Fibroblast of skin of abdomen (primary cell): ENCODE measurements at regions not wholly inside any gene's neighbourhood (a gene's known extent, or its start where the extent isn't known, plus 50 kb on each side); places are given as distances from the start of the nearest gene placed in this dataset.
"Not testable (repeated sequence)": the region's sequence is repeated elsewhere in the genome, so short reads cannot be mapped to it uniquely, and the experiment has no call there.

Source experiments
- DNase-seq: peaks from one replicate; pipeline ENCODE4 v3.0.0-alpha.2; 2013

DNA sequence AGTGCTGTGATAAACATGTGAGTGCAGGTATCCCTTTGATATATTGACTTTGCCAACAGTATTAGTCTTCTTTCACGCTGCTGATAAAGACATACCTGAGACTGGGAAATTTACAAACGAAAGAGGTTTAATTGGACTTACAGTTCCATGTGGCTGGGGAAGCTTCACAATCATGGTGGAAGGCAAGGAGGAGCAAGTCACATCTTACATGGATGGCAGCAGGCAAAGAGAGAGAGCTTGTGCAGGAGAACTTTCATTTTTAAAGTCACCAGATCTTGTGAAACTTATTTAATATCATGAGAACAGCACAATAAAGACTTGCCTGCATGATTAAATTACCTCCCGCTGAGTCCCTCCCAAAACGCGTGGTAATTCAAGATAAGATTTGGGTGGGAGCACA is 277.9 kb upstream of the GCFC2 start:
- not testable (repeated sequence) for DNase-seq

DNA sequence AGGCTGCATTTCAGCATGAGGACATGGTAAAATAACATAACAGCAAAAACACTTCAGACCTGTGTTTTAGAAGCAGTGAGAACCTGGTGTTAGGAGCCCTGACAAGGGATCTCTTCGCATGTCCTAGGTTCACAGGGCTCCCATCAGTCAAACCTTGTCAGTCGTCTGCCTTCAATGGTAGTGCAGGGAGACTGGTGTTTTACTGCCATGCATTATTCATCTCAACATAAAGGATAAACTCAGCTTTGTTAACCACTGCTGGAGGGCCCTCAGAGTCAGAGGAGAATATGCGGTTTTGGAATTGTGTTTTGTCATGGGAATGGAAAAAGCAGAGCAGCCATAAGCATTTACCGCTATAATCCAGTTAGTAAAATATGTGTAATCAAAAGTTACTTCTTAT is 275.9 kb upstream of the GCFC2 start:
- no peak for DNase-seq

DNA sequence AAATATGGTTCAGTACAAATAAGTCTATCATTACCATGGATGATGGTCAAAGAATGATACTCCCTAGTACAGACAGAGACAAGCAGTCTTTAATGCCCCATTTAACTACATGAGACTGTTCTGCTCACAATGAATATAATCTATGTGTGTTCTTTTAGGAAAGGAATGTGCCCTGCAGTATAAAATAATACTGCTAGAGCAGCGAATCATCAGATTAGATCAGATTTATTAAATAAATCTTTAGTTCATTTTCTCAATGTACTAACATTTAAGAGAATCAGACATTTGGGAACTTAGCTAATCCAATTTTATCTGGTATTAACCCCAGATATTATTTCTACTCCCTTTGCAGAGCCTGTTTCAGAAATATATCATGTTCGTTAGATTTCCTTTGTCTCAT is 272.0 kb upstream of the GCFC2 start:
- DNase-seq: no peak

GRCh38 chr2:75964646-75965045 is 253.9 kb upstream of the GCFC2 start:
- DNase-seq: no peak

DNA sequence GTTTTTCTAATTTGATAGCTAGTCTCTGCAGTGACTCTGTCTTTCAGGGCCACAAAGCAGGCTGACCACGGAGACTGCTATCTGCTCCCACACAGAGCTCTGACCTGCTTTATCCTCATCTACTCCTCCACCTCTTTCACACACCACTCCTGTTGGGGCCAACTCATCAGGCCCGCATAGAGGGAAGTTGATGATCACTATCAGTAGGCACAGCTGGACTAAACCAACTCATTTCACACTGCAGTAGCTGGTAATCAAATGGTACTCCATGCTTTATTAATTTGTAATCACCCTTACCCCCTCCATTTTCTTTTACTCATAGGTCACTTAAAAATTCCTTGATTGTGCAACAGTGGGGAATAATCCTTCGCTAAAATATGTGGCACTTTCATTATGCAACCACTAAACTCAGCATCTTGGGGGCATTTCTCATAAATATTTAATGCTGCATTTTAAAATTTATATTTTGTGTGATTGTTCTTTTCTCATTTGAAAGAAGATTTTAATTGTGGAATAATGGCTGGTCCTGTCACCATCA is 249.8 kb upstream of the GCFC2 start:
- no peak for DNase-seq

DNA sequence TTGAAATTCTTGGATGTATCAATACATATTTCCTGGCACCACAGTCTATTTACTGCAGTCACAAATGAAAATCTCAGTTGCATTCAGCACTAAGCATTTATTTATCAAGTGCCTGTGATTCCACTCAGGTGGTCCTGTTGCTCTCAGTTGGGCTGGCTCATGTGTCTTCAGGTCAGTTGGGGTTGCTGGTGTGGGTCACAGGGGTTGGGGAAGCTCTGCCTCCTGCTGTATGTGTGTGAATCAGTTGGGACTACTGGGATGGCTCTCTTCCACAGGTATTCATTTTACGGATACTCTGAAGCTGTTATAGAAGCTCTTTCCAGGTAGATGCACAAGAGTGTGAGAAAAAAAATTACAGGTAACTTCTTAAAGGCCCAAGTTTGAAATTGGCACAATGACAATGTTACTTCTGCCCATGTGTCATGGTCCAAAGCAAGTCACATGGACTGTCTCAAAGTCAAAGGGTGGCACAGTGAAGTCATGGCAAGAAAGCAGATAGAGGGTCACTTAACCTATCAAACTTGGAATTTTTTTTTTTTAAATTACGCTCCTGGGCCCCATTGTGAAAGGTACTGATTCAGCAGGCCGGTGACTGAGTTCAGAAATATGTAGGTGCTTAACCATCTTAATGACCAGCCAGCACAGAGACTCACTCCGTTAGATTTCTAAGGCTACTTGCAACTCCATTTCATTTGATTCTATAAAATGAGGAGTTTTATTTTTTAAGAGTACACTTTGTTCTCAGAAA is 249.2 kb upstream of the GCFC2 start:
- DNase-seq: no peak

- no peak for DNase-seq
Measured at GRCh38 chr2:75954761-75955160, 244.0 kb upstream of the GCFC2 start.

DNA sequence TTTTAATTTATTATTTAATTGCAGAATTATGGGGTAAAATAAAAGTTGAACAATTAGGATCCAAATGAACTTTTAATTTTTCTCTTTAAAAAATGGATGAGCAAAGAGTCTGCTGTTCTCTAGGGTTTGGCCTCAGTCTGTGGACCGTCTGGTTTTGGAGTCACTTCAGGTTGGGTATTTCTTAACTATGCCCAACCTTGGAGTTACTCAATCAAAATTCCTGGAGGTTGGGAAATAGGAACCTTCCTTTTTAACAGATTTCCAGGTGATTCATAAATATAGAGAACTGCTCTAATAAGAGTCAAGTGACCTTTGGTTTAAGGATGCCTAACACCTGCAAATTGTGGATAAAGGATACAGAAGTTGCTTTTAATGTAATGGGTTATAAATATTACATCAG is 241.5 kb upstream of the GCFC2 start:
- DNase-seq: no peak

DNA sequence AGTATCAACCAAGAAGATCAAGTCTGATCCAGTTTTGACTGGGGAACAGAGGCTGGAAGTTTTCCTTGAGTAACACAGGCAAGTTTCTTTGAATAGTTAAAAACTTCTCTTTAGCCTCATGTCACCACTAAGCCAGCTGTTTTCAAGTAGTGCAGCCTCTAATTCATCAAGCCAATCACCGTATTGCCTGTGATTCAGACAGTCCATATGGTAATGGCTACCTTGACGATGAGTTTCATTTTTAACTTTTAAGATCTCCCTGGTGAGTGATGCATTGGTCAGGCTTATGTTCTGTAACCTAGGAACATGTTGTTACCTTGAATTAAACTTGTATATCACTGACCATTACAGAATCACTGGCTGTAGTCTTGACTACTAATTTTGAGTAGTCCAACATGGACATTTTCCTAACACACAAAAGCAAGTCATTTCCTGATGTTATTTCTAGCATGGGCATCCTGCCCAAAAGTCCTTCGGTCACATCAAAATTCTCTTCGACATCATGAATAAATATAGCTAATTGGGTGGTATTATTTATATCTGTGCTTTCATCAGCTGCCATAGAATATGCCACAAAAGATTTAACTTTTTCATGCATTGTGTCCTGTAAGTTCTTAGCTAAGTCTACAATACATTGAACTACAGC is 238.8 kb upstream of the GCFC2 start:
- no peak for DNase-seq

GRCh38 chr2:75936311-75936710 is 225.6 kb upstream of the GCFC2 start:
- no peak for DNase-seq

GRCh38 chr2:75932996-75933395 is 222.3 kb upstream of the GCFC2 start:
- no peak for DNase-seq

GRCh38 chr2:75928093-75928492 is 217.4 kb upstream of the GCFC2 start:
- DNase-seq: no peak

- no peak for DNase-seq
Measured at GRCh38 chr2:75925331-75926024, 214.8 kb upstream of the GCFC2 start.

GRCh38 chr2:75922191-75922590 is 211.5 kb upstream of the GCFC2 start:
- DNase-seq: no peak

- DNase-seq: no peak
Measured at GRCh38 chr2:75920859-75921551, 210.3 kb upstream of the GCFC2 start.

DNA sequence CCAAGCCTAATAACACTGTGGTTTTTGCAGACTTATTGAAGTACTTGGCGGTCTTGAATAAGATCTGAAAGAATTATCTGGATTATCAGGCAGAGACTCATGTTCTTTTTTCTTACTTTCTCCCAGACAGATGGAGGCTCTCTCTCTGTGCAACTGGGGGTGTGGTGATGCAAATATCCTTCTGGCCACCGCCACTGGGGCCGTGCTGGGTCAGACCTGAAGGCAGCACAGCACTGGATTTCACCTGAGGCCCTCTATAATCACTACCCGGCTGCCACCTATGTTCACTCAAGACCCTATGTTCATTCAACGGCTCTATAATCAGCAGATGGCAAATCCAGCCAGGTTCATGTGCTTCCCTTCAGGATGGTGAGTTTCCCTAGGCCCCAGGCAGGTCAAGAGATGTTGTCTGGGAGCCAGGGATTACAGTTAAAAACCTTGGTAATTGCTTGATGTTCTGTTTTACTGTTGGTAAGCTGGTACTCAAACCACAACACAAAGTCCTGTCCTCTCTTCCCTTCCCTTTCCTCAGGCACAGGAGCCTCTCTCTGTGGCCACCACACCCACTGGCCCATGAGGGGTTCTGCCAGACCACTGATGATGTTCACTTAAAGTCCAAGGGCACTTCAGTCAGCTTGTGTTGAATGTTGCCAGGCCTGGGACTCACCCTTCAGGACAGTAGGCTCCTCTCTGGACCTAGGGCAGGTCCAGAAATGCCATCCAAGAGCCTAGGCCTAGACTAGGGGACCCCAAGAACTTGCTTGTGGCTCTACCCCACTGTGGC is 205.3 kb upstream of the GCFC2 start:
- DNase-seq: no peak

- no peak for DNase-seq
Measured at GRCh38 chr2:75896779-75897366, 186.2 kb upstream of the GCFC2 start.

DNA sequence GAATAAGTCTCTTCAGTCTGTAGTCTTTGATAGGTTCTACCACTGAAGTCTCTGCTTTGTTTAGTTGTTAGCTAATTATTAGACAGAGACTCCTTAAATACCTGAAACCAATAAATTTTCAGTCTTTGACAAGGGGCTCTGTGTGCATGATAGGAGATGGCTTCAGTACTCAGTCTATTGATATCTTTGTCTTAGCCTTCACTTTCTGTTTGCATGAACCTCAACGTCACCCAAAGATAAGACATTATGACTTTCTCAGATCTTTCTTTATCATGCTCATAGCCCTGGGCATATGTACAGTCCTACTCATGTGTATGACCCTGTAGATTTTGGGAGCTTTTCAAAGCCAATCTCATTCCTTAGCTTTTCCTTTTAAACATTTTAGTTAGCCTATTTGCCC is 183.5 kb upstream of the GCFC2 start:
- DNase-seq: no peak

- DNase-seq: no peak
Measured at GRCh38 chr2:75892490-75892889, 181.8 kb upstream of the GCFC2 start.

DNA sequence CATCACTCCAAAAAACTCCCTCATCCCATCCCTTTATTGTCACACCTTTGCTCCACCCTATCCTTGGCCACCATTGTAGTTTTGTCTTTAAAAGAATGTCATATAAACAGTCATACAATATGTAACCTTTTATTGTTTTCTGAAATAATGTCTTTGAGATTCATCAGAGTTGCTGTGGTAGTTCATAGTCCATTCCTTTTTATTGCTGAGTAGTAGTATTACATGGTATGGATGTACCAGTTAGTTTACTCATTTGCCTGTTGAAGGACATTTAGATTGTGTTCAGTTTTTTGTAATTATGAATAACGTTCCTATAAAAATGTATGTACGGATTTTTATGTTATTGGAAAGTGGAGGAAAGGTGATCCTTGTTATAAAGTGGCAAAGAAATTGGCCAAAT is 171.8 kb upstream of the GCFC2 start:
- no peak for DNase-seq

DNA sequence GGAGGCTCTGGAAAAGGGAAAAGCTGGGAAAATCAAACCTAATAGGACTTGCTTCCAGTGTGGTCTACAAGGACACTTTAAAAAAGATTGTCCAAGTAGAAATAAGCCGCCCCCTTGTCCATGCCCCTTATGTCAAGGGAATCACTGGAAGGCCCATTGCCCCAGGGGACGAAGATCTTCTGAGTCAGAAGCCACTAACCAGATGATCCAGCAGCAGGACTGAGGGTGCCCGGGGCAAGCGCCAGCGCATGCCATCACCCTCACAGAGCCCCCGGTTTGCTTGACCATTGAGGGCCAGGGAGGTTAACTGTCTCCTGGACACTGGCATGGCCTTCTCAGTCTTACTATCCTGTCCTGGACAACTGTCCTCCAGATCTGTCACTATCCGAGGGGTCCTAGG is 164.9 kb upstream of the GCFC2 start:
- DNase-seq: not testable (repeated sequence)
